ENCODE measurements at regions not wholly inside any gene's neighbourhood (a gene's known extent, or its start where the extent isn't known, plus 50 kb on each side); places are given as distances from the start of the nearest gene placed in this dataset.

GRCh38 chr2:63719052-63719451, 122.6 kb upstream of the UGP2 start:
- Mint-ChIP-seq H3K36me3 (ENCODE audit: low read depth) (peaks cover 13% of the 10 kb centered on the region), H3K27me3 (ENCODE audit: insufficient read depth, low read depth, poor library complexity) (peaks cover 3% of the 10 kb centered on the region), H3K9me3 (peaks cover 20% of the 10 kb centered on the region), H3K27ac (no peak overlapping the region), H3K4me1 (peaks cover 7% of the 10 kb centered on the region; the same call in 2 of the 3 replicates), H3K4me3 (no peak overlapping the region)
- Histone ChIP-seq H3K9me2 (ENCODE audit: insufficient read depth) (peaks cover 7% of the 10 kb centered on the region; the same call in 1 of the 2 replicates), H4K20me1 (replicated peaks; ENCODE audit: insufficient read depth) (no peaks in the 10 kb centered on the region), H3F3A (replicated peaks; ENCODE audit: low read depth) (no peaks in the 10 kb centered on the region), H3K4me2 (no peak overlapping the region), H3K36me3 (ENCODE audit: insufficient read depth) (no peaks in the 10 kb centered on the region), H3K79me2 (replicated peaks; ENCODE audit: insufficient read depth) (no peaks in the 10 kb centered on the region), H3K4me3 (no peak overlapping the region), H2AFZ (no peak overlapping the region), H3K27ac (ENCODE audit: low read depth) (no peak overlapping the region), H3K27me3 (ENCODE audit: insufficient read depth) (no peaks in the 10 kb centered on the region), H3K4me1 (ENCODE audit: insufficient read depth) (no peaks in the 10 kb centered on the region)
- TF ChIP-seq ETS1 (IDR thresholded peaks at IDR 0.05) (no peak), EZH2 (IDR thresholded peaks at IDR 0.05; ENCODE audit: low read depth, unreplicated experiment) (no peak), CREB1 (CRISPR knock-in tag; IDR thresholded peaks at IDR 0.05; ENCODE audit: low read depth) (no peak), JUNB (IDR thresholded peaks at IDR 0.05; ENCODE audit: unreplicated experiment) (no peak), CTCF (conservative IDR thresholded peaks at IDR 0.05; ENCODE audit: low read depth in 2 of 2) (no peak), ZNF114 (CRISPR knock-in tag; IDR thresholded peaks at IDR 0.05) (no peak), ZNF331 (CRISPR knock-in tag; IDR thresholded peaks at IDR 0.05; ENCODE audit: low read depth) (no peak), NANOG (IDR thresholded peaks at IDR 0.05; ENCODE audit: borderline replicate concordance) (no peak), EZH2phosphoT487 (IDR thresholded peaks at IDR 0.05; ENCODE audit: unreplicated experiment) (no peak), POLR2AphosphoS5 (IDR thresholded peaks at IDR 0.05; ENCODE audit: low read depth) (no peak), STAT1 (IDR thresholded peaks at IDR 0.05; ENCODE audit: unreplicated experiment) (no peak)
- TF ChIP-seq, protein P1, sequence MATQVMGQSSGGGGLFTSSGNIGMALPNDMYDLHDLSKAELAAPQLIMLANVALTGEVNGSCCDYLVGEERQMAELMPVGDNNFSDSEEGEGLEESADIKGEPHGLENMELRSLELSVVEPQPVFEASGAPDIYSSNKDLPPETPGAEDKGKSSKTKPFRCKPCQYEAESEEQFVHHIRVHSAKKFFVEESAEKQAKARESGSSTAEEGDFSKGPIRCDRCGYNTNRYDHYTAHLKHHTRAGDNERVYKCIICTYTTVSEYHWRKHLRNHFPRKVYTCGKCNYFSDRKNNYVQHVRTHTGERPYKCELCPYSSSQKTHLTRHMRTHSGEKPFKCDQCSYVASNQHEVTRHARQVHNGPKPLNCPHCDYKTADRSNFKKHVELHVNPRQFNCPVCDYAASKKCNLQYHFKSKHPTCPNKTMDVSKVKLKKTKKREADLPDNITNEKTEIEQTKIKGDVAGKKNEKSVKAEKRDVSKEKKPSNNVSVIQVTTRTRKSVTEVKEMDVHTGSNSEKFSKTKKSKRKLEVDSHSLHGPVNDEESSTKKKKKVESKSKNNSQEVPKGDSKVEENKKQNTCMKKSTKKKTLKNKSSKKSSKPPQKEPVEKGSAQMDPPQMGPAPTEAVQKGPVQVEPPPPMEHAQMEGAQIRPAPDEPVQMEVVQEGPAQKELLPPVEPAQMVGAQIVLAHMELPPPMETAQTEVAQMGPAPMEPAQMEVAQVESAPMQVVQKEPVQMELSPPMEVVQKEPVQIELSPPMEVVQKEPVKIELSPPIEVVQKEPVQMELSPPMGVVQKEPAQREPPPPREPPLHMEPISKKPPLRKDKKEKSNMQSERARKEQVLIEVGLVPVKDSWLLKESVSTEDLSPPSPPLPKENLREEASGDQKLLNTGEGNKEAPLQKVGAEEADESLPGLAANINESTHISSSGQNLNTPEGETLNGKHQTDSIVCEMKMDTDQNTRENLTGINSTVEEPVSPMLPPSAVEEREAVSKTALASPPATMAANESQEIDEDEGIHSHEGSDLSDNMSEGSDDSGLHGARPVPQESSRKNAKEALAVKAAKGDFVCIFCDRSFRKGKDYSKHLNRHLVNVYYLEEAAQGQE (IDR thresholded peaks at IDR 0.05; ENCODE audit: unreplicated experiment) = no peak
- TF ChIP-seq, protein P2, sequence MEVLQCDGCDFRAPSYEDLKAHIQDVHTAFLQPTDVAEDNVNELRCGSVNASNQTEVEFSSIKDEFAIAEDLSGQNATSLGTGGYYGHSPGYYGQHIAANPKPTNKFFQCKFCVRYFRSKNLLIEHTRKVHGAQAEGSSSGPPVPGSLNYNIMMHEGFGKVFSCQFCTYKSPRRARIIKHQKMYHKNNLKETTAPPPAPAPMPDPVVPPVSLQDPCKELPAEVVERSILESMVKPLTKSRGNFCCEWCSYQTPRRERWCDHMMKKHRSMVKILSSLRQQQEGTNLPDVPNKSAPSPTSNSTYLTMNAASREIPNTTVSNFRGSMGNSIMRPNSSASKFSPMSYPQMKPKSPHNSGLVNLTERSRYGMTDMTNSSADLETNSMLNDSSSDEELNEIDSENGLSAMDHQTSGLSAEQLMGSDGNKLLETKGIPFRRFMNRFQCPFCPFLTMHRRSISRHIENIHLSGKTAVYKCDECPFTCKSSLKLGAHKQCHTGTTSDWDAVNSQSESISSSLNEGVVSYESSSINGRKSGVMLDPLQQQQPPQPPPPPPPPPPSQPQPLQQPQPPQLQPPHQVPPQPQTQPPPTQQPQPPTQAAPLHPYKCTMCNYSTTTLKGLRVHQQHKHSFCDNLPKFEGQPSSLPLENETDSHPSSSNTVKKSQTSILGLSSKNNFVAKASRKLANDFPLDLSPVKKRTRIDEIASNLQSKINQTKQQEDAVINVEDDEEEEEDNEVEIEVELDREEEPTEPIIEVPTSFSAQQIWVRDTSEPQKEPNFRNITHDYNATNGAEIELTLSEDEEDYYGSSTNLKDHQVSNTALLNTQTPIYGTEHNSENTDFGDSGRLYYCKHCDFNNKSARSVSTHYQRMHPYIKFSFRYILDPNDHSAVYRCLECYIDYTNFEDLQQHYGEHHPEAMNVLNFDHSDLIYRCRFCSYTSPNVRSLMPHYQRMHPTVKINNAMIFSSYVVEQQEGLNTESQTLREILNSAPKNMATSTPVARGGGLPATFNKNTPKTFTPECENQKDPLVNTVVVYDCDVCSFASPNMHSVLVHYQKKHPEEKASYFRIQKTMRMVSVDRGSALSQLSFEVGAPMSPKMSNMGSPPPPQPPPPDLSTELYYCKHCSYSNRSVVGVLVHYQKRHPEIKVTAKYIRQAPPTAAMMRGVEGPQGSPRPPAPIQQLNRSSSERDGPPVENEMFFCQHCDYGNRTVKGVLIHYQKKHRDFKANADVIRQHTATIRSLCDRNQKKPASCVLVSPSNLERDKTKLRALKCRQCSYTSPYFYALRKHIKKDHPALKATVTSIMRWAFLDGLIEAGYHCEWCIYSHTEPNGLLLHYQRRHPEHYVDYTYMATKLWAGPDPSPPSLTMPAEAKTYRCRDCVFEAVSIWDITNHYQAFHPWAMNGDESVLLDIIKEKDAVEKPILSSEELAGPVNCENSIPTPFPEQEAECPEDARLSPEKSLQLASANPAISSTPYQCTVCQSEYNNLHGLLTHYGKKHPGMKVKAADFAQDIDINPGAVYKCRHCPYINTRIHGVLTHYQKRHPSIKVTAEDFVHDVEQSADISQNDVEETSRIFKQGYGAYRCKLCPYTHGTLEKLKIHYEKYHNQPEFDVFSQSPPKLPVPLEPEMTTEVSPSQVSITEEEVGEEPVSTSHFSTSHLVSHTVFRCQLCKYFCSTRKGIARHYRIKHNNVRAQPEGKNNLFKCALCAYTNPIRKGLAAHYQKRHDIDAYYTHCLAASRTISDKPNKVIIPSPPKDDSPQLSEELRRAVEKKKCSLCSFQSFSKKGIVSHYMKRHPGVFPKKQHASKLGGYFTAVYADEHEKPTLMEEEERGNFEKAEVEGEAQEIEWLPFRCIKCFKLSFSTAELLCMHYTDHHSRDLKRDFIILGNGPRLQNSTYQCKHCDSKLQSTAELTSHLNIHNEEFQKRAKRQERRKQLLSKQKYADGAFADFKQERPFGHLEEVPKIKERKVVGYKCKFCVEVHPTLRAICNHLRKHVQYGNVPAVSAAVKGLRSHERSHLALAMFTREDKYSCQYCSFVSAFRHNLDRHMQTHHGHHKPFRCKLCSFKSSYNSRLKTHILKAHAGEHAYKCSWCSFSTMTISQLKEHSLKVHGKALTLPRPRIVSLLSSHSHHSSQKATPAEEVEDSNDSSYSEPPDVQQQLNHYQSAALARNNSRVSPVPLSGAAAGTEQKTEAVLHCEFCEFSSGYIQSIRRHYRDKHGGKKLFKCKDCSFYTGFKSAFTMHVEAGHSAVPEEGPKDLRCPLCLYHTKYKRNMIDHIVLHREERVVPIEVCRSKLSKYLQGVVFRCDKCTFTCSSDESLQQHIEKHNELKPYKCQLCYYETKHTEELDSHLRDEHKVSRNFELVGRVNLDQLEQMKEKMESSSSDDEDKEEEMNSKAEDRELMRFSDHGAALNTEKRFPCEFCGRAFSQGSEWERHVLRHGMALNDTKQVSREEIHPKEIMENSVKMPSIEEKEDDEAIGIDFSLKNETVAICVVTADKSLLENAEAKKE (CRISPR knock-in tag; IDR thresholded peaks at IDR 0.05) = no peak
- DNase-seq (ENCODE audit: low spot score) (no peak), ATAC-seq (no peak; the same call in 2 of the 3 replicates)

All from GM23338 (cell line).